Astrocyte (in vitro differentiated cells and primary cell): ENCODE measurements at regions not wholly inside any gene's neighbourhood (a gene's known extent, or its start where the extent isn't known, plus 50 kb on each side); places are given as distances from the start of the nearest gene placed in this dataset.

Experiments
- DNase-seq: peaks from one replicate; pipeline ENCODE4 v3.0.0-alpha.2; 2010; ENCODE audit warnings: low read depth
- FAIRE-seq: peaks from 2 replicates; lab custom pipeline; 2011; peaks lifted over from hg19 to GRCh38; lab: Jason Lieb, UNC
- H2AFZ ChIP-seq: 2 replicates; pipeline ENCODE4 v1.6.0; 2012; ENCODE audit warnings: low read depth, low read length, inconsistent platforms
- H3K27ac ChIP-seq: 2 replicates; pipeline ENCODE4 v1.5.1; 2011; ENCODE audit warnings: low read depth, low read length, inconsistent platforms
- H3K27me3 ChIP-seq: 2 replicates; pipeline ENCODE4 v1.6.0; 2011; ENCODE audit warnings: low read length, inconsistent platforms; ENCODE audit not compliant: insufficient read depth
- H3K36me3 ChIP-seq: 2 replicates; pipeline ENCODE4 v1.5.1; 2011; ENCODE audit warnings: low read length, inconsistent platforms; ENCODE audit not compliant: insufficient read depth
- H3K4me1 ChIP-seq: 2 replicates; pipeline ENCODE4 v1.5.1; 2011; ENCODE audit warnings: low read length, inconsistent platforms; ENCODE audit not compliant: insufficient read depth
- H3K4me2 ChIP-seq: 2 replicates; pipeline ENCODE4 v1.6.0; 2012; ENCODE audit warnings: low read length, inconsistent platforms
- H3K4me3 ChIP-seq: 2 replicates; pipeline ENCODE4 v1.5.1; 2011; ENCODE audit warnings: low read depth, mild to moderate bottlenecking, low read length, inconsistent platforms; ENCODE audit not compliant: insufficient read depth
- H3K79me2 ChIP-seq: 2 replicates; pipeline ENCODE4 v1.6.0; 2012; ENCODE audit warnings: mild to moderate bottlenecking, low read length, inconsistent platforms; ENCODE audit not compliant: insufficient read depth
- H3K9ac ChIP-seq: 2 replicates; pipeline ENCODE4 v1.6.0; 2012; ENCODE audit warnings: mild to moderate bottlenecking, low read length, inconsistent platforms
- H3K9me3 ChIP-seq: 2 replicates; pipeline ENCODE4 v1.5.1; 2012; ENCODE audit warnings: low read depth, mild to moderate bottlenecking, low read length, inconsistent platforms; ENCODE audit not compliant: insufficient read depth
- H4K20me1 ChIP-seq: 2 replicates; pipeline ENCODE4 v1.6.0; 2012; ENCODE audit warnings: low read length, inconsistent platforms; ENCODE audit not compliant: insufficient read depth
- H3K27ac Mint-ChIP-seq: one replicate; pipeline ENCODE4 v1.8.0; 2021; ENCODE audit warnings: mild to moderate bottlenecking, mixed read lengths; ENCODE audit not compliant: unreplicated experiment
- H3K27me3 Mint-ChIP-seq: one replicate; pipeline ENCODE4 v1.8.0; 2021; ENCODE audit warnings: low read depth, mixed read lengths; ENCODE audit not compliant: unreplicated experiment
- H3K36me3 Mint-ChIP-seq: one replicate; pipeline ENCODE4 v1.8.0; 2021; ENCODE audit warnings: low read depth, mixed read lengths; ENCODE audit not compliant: unreplicated experiment
- H3K4me1 Mint-ChIP-seq: one replicate; pipeline ENCODE4 v1.8.0; 2021; ENCODE audit warnings: low read depth, mixed read lengths; ENCODE audit not compliant: unreplicated experiment
- H3K4me3 Mint-ChIP-seq: one replicate; pipeline ENCODE4 v1.8.0; 2021; ENCODE audit warnings: mild to moderate bottlenecking, moderate library complexity, mixed read lengths; ENCODE audit not compliant: unreplicated experiment
- H3K9me3 Mint-ChIP-seq: one replicate; pipeline ENCODE4 v1.8.0; 2021; ENCODE audit warnings: mild to moderate bottlenecking, mixed read lengths; ENCODE audit not compliant: unreplicated experiment
- EZH2 ChIP-seq: IDR thresholded peaks from 2 replicates; pipeline ENCODE4 v1.6.1; 2012; ENCODE audit warnings: mild to moderate bottlenecking, low read length, inconsistent platforms; ENCODE audit not compliant: insufficient read depth
- TF ChIP-seq, protein P1 (sequence below): IDR thresholded peaks from 2 replicates; pipeline ENCODE4 v1.5.1; 2011; ENCODE audit warnings: low read depth, mild to moderate bottlenecking, inconsistent platforms, low read length, moderate library complexity; ENCODE audit not compliant: insufficient read depth

DNA sequence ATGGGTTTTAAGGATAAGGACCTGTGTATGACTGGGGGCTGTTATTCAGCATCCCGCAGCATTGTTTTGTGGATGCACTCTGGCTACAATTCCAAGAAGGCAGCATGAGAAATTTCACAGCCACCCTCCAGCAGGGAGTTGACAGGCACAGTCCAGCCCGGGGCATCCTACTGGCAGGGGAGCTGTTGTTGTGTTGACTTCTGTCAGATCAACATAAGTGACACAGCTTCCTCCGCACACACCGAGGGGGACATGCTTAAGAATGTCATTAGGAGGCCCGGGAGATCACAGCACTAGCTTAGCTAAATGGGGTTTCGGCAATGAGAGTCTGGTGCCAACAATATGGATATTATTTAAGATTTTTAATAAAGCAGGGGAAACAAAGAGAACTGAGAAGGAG lies 326.5 kb downstream of the ASMT start:
- H4K20me1 ChIP-seq = no peaks in the 10 kb centered on the region
- Mint-ChIP-seq H3K9me3 (peaks cover 10% of the 10 kb centered on the region), H3K4me1 (no peaks in the 10 kb centered on the region), H3K4me3 (no peak overlapping the region), H3K27ac (no peak overlapping the region), H3K36me3 (no peaks in the 10 kb centered on the region), H3K27me3 (no peaks in the 10 kb centered on the region)
- DNase-seq (no peak), FAIRE-seq (no peak)
- H3K4me3 ChIP-seq = no peak overlapping the region
- H3K9me3 ChIP-seq = no peaks in the 10 kb centered on the region
- no peaks in the 10 kb centered on the region for H3K36me3 ChIP-seq
- no peaks in the 10 kb centered on the region for H3K4me1 ChIP-seq
- H3K27ac ChIP-seq = no peak overlapping the region
- no peak overlapping the region for H3K9ac ChIP-seq
- no peak overlapping the region for H3K4me2 ChIP-seq
- H3K79me2 ChIP-seq = no peaks in the 10 kb centered on the region
- no peaks in the 10 kb centered on the region for H3K27me3 ChIP-seq
- TF ChIP-seq EZH2 = no peak
- H2AFZ ChIP-seq = no peak overlapping the region

DNA sequence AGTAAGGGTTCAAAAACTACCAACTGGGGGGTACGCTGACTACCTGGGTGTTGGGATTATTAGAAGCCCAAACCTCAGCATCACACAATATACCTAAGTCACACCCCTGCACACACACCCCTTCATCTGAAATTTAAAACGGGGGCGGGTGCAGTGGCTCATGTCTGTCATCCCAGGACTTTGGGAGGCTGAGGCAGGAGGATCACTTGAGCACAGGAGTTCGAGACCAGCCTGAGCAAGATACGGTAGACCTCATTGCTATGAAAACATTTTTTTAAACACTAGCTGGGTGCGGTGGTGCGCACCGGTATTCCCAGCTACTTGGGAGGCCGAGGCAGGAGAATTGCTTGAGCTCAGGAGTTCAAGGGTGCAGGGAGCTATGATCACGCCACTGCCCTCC lies 331.0 kb downstream of the ASMT start:
- H3K27me3 ChIP-seq = no peaks in the 10 kb centered on the region
- H3K36me3 Mint-ChIP-seq = no peaks in the 10 kb centered on the region
- no peaks in the 10 kb centered on the region for H3K4me1 Mint-ChIP-seq
- H3K9ac ChIP-seq = no peak overlapping the region
- no peaks in the 10 kb centered on the region for H3K27me3 Mint-ChIP-seq
- no peaks in the 10 kb centered on the region for H3K9me3 Mint-ChIP-seq
- FAIRE-seq = no peak
- H3K4me2 ChIP-seq = no peak overlapping the region
- H3K4me1 ChIP-seq = no peaks in the 10 kb centered on the region
- H4K20me1 ChIP-seq = no peaks in the 10 kb centered on the region
- no peak overlapping the region for H2AFZ ChIP-seq
- DNase-seq = no peak
- H3K4me3 ChIP-seq = no peak overlapping the region
- H3K79me2 ChIP-seq = no peaks in the 10 kb centered on the region
- H3K36me3 ChIP-seq = no peaks in the 10 kb centered on the region
- no peak overlapping the region for H3K27ac Mint-ChIP-seq
- H3K9me3 ChIP-seq = no peaks in the 10 kb centered on the region
- H3K27ac ChIP-seq = no peak overlapping the region
- no peak overlapping the region for H3K4me3 Mint-ChIP-seq
- TF ChIP-seq, protein P1, sequence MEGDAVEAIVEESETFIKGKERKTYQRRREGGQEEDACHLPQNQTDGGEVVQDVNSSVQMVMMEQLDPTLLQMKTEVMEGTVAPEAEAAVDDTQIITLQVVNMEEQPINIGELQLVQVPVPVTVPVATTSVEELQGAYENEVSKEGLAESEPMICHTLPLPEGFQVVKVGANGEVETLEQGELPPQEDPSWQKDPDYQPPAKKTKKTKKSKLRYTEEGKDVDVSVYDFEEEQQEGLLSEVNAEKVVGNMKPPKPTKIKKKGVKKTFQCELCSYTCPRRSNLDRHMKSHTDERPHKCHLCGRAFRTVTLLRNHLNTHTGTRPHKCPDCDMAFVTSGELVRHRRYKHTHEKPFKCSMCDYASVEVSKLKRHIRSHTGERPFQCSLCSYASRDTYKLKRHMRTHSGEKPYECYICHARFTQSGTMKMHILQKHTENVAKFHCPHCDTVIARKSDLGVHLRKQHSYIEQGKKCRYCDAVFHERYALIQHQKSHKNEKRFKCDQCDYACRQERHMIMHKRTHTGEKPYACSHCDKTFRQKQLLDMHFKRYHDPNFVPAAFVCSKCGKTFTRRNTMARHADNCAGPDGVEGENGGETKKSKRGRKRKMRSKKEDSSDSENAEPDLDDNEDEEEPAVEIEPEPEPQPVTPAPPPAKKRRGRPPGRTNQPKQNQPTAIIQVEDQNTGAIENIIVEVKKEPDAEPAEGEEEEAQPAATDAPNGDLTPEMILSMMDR = no peak
- no peak for TF ChIP-seq EZH2

DNA sequence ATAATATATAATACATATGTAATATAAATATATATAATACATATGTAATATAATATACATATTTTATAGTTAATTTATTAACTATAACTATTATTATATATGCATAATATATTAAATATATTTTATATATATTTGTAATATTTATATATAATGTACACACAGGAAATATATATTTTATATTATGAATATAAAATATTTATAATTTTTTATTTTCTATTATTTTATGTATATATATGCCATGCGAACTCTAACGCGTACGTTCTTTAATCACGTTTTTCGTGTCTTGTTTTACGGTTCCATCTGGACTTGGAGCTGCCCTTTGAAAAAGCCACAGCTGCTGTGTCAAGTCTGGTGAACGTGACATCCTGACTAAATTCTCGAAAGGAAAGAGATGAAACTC lies 332.1 kb downstream of the ASMT start:
- H3K9ac ChIP-seq = no peak overlapping the region
- no peak overlapping the region for H3K27ac Mint-ChIP-seq
- H2AFZ ChIP-seq = no peak overlapping the region
- no peak overlapping the region for H3K4me3 Mint-ChIP-seq
- no peaks in the 10 kb centered on the region for H3K4me1 ChIP-seq
- no peaks in the 10 kb centered on the region for H3K9me3 Mint-ChIP-seq
- no peaks in the 10 kb centered on the region for H3K79me2 ChIP-seq
- FAIRE-seq (no peak), DNase-seq (no peak)
- H3K4me2 ChIP-seq = no peak overlapping the region
- no peak for TF ChIP-seq EZH2
- TF ChIP-seq, protein P1 = no peak
- no peak overlapping the region for H3K27ac ChIP-seq
- H3K27me3 ChIP-seq = no peaks in the 10 kb centered on the region
- H3K36me3 ChIP-seq = no peaks in the 10 kb centered on the region
- no peaks in the 10 kb centered on the region for H3K36me3 Mint-ChIP-seq
- H3K9me3 ChIP-seq = no peaks in the 10 kb centered on the region
- H4K20me1 ChIP-seq = no peaks in the 10 kb centered on the region
- no peak overlapping the region for H3K4me3 ChIP-seq
- no peaks in the 10 kb centered on the region for H3K27me3 Mint-ChIP-seq
- no peaks in the 10 kb centered on the region for H3K4me1 Mint-ChIP-seq
